ENCODE measurements at regions not wholly inside any gene's neighbourhood (a gene's known extent, or its start where the extent isn't known, plus 50 kb on each side); places are given as distances from the start of the nearest gene placed in this dataset.

GRCh38 chr10:107855301-107856046 is 691.0 kb upstream of the SORCS1 start:
- DNase-seq: no peak

- no peak for DNase-seq
These were observed 684.3 kb upstream of the SORCS1 start for GRCh38 chr10:107848726-107849360.

GRCh38 chr10:107847620-107848019 is 683.1 kb upstream of the SORCS1 start:
- DNase-seq: no peak

GRCh38 chr10:107834706-107835105 is 670.2 kb upstream of the SORCS1 start:
- no peak for DNase-seq

GRCh38 chr10:107831772-107832171 is 667.3 kb upstream of the SORCS1 start:
- no peak for DNase-seq

GRCh38 chr10:107829161-107829560 is 664.7 kb upstream of the SORCS1 start:
- no peak for DNase-seq

- no peak for DNase-seq
These were observed 661.7 kb upstream of the SORCS1 start for GRCh38 chr10:107826171-107826570.

- DNase-seq: peak; percentile 35 to 68
These were observed 650.5 kb upstream of the SORCS1 start for GRCh38 chr10:107814865-107815487.

- DNase-seq: no peak
These were observed 649.1 kb upstream of the SORCS1 start for GRCh38 chr10:107813451-107814162.

- no peak for DNase-seq
These were observed 645.4 kb upstream of the SORCS1 start for GRCh38 chr10:107809889-107810288.

GRCh38 chr10:107807836-107808235 is 643.3 kb upstream of the SORCS1 start:
- DNase-seq: no peak

- DNase-seq: no peak
These were observed 641.5 kb upstream of the SORCS1 start for GRCh38 chr10:107806026-107806425.

- DNase-seq: no peak
These were observed 639.0 kb upstream of the SORCS1 start for GRCh38 chr10:107803546-107803945.

GRCh38 chr10:107800061-107800460 is 635.6 kb upstream of the SORCS1 start:
- DNase-seq: no peak

GRCh38 chr10:107790271-107790670 is 625.8 kb upstream of the SORCS1 start:
- no peak for DNase-seq

GRCh38 chr10:107771066-107771465 is 606.6 kb upstream of the SORCS1 start:
- no peak for DNase-seq

- no peak for DNase-seq
These were observed 602.7 kb upstream of the SORCS1 start for GRCh38 chr10:107767185-107767584.

- no peak for DNase-seq
These were observed 590.3 kb upstream of the SORCS1 start for GRCh38 chr10:107754814-107755213.

GRCh38 chr10:107749235-107749634 is 584.7 kb upstream of the SORCS1 start:
- no peak for DNase-seq

- DNase-seq: no peak
These were observed 583.3 kb upstream of the SORCS1 start for GRCh38 chr10:107747851-107748250.

GRCh38 chr10:107741971-107742370 is 577.5 kb upstream of the SORCS1 start:
- DNase-seq: no peak

GRCh38 chr10:107740962-107741690 is 576.6 kb upstream of the SORCS1 start:
- DNase-seq: no peak

- no peak for DNase-seq
These were observed 575.4 kb upstream of the SORCS1 start for GRCh38 chr10:107739951-107740350.
